GM10266 (cell line): ENCODE measurements at regions not wholly inside any gene's neighbourhood (a gene's known extent, or its start where the extent isn't known, plus 50 kb on each side); places are given as distances from the start of the nearest gene placed in this dataset.

Experiments
- DNase-seq: peaks from one replicate; pipeline ENCODE4 v3.0.0; 2012; ENCODE audit errors: extremely low spot score
- TF ChIP-seq, protein P1 (sequence below): IDR thresholded peaks from 2 replicates; pipeline ENCODE4 v1.5.1; 2012; ENCODE audit warnings: mild to moderate bottlenecking, low read depth; ENCODE audit not compliant: control insufficient read depth, insufficient read depth; ENCODE audit errors: missing control alignments

DNA sequence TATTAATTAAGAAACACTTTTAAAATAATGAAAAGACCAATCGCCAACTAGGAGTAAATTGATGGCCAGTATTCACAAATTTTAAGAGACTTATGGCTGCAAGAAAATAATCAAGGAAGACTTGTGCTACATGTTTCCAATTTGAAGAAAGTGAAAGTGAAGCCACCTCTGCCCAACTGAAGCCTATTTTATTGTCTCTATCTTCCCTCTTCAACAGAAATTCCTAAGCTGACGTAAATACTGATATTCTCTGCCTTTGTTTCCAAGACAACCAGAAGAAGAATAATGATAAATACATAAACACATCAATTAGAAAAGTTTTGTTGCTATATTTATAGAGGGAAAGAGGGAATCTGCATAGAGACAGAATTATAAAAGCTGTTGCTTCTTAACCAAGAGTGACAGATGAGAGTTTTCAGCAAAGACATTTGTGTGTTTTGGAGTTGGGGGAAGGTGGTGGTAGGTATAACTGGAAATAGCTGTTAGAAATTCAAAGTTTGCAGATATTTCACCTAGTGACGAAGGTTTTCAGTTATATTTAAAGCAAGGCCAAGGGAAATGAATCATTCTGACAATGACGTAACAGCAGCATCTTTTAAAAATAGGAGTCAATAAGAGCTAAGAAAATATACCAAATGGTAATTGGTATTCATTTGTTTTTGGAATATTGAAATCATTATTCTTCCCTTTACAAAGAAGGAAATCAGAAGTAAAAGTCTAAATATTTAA is 576.6 kb upstream of the SORCS1 start:
- no peak for DNase-seq
- TF ChIP-seq, protein P1, sequence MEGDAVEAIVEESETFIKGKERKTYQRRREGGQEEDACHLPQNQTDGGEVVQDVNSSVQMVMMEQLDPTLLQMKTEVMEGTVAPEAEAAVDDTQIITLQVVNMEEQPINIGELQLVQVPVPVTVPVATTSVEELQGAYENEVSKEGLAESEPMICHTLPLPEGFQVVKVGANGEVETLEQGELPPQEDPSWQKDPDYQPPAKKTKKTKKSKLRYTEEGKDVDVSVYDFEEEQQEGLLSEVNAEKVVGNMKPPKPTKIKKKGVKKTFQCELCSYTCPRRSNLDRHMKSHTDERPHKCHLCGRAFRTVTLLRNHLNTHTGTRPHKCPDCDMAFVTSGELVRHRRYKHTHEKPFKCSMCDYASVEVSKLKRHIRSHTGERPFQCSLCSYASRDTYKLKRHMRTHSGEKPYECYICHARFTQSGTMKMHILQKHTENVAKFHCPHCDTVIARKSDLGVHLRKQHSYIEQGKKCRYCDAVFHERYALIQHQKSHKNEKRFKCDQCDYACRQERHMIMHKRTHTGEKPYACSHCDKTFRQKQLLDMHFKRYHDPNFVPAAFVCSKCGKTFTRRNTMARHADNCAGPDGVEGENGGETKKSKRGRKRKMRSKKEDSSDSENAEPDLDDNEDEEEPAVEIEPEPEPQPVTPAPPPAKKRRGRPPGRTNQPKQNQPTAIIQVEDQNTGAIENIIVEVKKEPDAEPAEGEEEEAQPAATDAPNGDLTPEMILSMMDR: no peak

DNA sequence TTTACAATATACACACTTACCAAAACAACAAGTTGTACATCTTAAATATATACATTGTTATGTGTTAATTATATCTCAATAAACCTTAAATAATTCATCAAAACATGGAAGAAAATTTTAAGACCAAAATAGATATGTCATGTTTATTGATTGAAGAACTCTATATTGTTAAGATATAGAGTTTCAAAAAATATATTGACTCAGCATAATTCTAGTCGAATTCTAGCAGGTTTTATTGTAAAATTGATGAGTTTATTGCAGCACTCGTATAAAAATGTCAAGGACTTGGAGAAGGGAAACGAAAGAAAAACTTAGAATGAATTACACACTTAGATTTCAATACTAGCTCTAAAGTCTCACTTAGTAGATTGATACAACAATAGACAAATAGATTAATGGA is 575.4 kb upstream of the SORCS1 start:
- TF ChIP-seq, protein P1: no peak
- no peak for DNase-seq

- no peak for DNase-seq
- TF ChIP-seq, protein P1: no peak
Observed at GRCh38 chr10:107733328-107734130, 569.0 kb upstream of the SORCS1 start.

DNA sequence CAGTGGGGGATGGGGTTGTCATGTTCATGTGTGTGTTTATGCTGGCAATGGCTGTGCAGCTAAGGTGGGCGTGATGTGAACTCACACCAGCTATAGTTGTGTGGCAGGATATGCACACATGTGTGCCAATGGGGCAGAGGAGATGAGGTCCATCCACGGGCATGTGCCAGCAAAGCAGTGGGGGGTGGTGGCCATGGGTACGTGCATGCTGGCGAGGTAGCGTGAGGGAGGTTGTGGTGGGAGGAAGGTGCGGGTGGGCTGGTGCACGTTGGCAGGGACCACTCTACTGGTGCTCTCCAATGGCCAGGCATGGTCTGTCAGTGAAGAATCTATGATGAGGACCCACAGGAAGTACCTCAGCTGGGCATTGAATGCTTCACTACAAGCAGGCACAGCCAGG is 567.5 kb upstream of the SORCS1 start:
- TF ChIP-seq, protein P1: no peak
- DNase-seq: no peak

DNA sequence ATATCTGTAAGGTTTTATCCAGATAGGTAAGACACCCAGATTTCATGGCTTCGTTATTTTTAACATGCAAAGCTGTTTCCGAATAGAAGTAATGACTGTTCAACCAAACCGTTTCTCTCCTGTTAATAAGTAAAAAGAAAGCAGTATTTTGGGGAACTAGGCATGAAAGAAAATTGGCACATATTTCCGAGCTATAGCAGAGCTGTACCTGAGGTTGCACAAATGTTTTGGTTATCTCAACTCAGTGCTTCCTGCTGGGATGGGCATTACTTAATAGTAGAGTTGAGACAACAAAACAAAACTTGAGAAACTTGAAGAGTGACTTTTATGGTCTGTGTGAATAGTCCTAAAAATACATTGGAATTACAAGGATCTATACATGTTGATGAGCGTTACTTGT is 564.3 kb upstream of the SORCS1 start:
- TF ChIP-seq, protein P1: no peak
- DNase-seq: no peak

- TF ChIP-seq, protein P1: no peak
- no peak for DNase-seq
Observed at GRCh38 chr10:107727767-107728317, 563.3 kb upstream of the SORCS1 start.

GRCh38 chr10:107718864-107719263 is 554.4 kb upstream of the SORCS1 start:
- DNase-seq: no peak
- TF ChIP-seq, protein P1: no peak
